ENCODE measurements at regions not wholly inside any gene's neighbourhood (a gene's known extent, or its start where the extent isn't known, plus 50 kb on each side); places are given as distances from the start of the nearest gene placed in this dataset.

DNA sequence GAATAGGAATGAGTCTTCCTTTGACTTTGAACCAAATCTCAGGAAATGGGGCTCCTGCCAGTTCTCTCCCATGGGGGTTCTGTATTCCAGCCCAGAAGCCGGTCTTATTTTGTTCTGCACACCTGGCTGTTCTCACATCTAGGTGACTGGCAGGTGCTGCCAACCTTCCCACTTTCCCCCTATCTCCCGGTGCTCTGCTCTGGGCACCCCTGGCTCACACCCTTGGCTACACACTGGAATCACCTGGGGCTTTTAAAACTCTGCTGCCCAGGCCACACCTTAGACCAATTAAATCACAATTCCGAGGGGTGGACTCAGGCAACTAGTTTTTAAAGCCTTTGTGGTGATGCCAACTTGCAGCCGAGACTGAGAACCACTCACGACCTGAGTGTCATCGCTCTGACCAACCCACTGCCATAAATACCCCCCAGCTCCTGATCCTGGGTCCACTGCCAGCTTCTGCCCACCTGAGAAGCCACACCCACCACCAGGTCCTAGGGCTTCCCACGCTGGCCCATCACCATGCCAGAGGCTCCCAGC, 69.2 kb downstream of the KCNF1 start:
- H3K4me3 ChIP-seq (ENCODE audit: insufficient read depth, low read depth, low read length), result no peak overlapping the region
- no peak for DNase-seq
- H3K36me3 ChIP-seq (replicated peaks; ENCODE audit: control insufficient read depth, insufficient read depth, low read length), result no peaks in the 10 kb centered on the region
- H3K27me3 ChIP-seq (ENCODE audit: control insufficient read depth, insufficient read depth, low read length), result no peaks in the 10 kb centered on the region

DNA sequence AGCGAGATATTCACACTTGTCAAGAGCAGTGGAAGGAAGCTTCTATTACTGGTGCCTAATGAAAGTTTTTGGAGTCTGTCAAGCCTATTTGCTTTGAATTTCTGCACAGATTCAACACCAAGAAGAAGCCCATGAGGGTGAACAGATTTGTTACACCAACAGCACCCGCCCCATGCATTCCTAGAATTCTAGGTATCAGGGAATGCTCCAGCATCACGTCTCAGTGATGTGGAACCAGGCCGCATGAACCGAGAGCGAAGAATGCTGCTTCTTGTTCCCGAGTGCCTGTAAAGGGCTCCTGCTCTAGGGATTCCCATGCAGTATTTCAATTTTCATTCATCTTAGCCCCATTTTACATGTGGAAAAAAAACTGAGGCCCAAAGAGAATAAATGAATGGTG, 69.7 kb downstream of the KCNF1 start:
- Histone ChIP-seq H3K4me3 (ENCODE audit: insufficient read depth, low read depth, low read length) (no peak overlapping the region), H3K27me3 (ENCODE audit: control insufficient read depth, insufficient read depth, low read length) (no peaks in the 10 kb centered on the region), H3K36me3 (replicated peaks; ENCODE audit: control insufficient read depth, insufficient read depth, low read length) (no peaks in the 10 kb centered on the region)
- DNase-seq, result no peak

DNA sequence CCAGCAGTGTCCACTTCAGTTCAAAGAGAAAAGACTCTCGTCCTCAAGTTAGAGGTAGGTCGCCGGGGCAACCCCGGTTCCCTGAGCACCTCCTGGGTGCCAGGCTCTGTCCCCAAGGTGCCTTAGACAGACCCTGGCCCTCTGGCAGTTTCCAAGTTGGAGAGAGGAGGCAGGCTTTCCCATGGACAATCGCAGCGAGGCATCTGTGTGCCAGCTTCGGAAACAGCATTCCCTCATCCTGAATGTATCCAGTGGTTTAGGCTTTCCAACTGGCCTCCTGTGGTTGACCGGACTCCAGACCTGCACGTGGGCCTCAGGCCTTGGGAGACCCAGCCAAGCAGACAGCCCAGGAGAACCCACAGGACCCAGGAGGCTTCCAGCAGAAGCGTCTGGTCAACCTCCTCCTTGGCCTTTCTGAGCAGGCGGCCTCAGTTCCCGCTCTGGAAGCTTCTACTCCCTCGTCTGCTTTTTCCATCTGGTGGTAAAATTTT, 70.3 kb downstream of the KCNF1 start:
- no peak for DNase-seq
- Histone ChIP-seq H3K36me3 (replicated peaks; ENCODE audit: control insufficient read depth, insufficient read depth, low read length) (no peaks in the 10 kb centered on the region), H3K27me3 (ENCODE audit: control insufficient read depth, insufficient read depth, low read length) (no peaks in the 10 kb centered on the region), H3K4me3 (ENCODE audit: insufficient read depth, low read depth, low read length) (no peak overlapping the region)

DNA sequence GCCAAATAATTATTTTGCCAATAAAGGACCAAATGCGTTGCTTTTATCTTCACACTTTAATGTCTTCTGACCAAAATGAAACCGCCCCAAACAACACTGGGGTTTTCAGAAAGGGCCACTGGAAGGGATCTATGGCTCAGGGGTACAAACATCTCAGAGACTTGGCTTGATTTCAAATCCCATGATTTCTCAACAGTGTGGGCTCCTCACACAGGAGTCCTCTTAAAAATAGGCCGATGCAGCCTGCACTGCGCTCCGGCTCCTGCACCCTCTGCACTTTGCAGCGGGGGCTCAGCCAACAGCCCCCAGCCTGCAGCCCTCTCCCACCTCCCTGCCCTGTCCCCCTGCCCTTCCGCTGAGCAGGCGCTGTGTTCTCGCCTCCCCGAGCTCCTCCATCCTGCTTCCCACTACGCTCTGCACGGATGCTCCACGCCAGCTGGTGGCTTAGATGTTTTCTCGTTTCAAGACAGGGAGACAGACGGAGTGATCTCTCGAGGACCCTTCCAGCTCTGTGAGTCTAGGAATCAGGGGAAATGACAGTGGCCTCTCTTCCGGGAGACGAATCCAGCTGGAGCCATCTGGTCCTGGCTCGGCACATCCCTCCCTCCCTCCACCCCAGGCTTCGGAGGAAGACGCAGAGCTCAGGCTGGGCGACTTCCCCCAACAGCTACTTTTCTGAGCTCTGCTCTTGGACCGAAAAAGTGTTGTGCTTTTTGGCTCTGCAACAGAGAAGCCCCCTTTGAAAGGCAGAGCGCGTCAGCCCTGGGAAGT, 71.4 kb downstream of the KCNF1 start:
- H3K4me3 ChIP-seq (ENCODE audit: insufficient read depth, low read depth, low read length), result no peak overlapping the region
- H3K27me3 ChIP-seq (ENCODE audit: control insufficient read depth, insufficient read depth, low read length), result no peaks in the 10 kb centered on the region
- DNase-seq, result no peak
- no peaks in the 10 kb centered on the region for H3K36me3 ChIP-seq (replicated peaks; ENCODE audit: control insufficient read depth, insufficient read depth, low read length)

DNA sequence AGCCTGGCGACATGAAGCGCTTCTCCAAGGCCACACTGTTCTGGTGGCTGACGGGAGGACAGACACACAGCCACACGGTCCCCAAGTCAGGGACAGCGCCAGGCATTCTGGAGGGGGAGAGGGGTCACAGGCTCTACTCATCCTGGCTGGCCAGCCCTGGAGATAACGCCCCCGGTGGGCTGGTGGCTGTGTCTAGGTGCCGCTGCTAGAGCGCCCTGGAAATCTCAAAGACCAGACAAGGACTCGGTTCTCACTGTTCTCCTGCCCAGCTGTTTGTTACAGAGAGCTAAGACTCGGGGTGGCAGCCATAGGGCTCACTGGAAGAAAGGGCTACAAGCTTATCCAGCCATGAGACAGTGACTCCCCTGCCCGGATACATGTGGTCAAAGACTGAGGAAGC, 72.0 kb downstream of the KCNF1 start:
- no peaks in the 10 kb centered on the region for H3K36me3 ChIP-seq (replicated peaks; ENCODE audit: control insufficient read depth, insufficient read depth, low read length)
- DNase-seq, result no peak
- no peak overlapping the region for H3K4me3 ChIP-seq (ENCODE audit: insufficient read depth, low read depth, low read length)
- no peaks in the 10 kb centered on the region for H3K27me3 ChIP-seq (ENCODE audit: control insufficient read depth, insufficient read depth, low read length)

DNA sequence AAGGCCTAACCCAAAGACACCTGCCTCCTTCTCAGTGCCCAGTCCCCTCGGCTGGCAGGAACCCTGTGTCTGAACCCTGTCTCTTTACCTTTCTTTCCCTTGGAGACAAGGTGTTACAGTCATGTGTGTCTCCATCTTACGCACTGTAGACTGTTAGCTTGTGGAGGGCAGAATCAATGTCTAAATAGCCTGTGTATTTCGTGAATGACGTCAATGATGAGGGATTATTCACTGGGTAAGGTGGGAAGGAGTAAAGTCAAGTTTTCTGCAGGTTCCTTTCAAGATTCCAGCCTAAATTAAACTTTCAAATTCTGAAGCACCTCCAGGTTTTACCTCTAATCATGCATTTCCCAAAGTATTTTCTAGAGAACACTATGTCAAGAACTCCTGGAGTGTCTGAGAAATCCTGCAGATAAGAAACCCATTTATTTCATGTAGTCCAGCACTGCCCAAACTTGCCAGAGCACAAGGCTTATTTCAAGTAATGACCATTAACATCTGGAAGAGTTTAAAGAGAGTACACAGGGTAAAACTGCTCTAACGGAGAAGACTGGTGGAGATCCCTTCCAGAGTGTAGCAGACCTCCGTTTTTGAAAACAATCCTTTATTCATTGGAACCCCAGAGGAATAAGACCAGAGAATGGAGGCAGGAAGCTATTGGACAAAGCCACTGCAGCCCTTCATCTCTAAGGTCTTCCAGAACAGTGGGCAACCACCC, 72.8 kb downstream of the KCNF1 start:
- no peak overlapping the region for H3K4me3 ChIP-seq (ENCODE audit: insufficient read depth, low read depth, low read length)
- no peaks in the 10 kb centered on the region for H3K27me3 ChIP-seq (ENCODE audit: control insufficient read depth, insufficient read depth, low read length)
- no peaks in the 10 kb centered on the region for H3K36me3 ChIP-seq (replicated peaks; ENCODE audit: control insufficient read depth, insufficient read depth, low read length)
- DNase-seq, result no peak

GRCh38 chr2:10985260-10985659, 73.5 kb downstream of the KCNF1 start:
- peak; percentile 70 for DNase-seq
- no peak overlapping the region for H3K4me3 ChIP-seq (ENCODE audit: insufficient read depth, low read depth, low read length)
- no peaks in the 10 kb centered on the region for H3K27me3 ChIP-seq (ENCODE audit: control insufficient read depth, insufficient read depth, low read length)
- no peaks in the 10 kb centered on the region for H3K36me3 ChIP-seq (replicated peaks; ENCODE audit: control insufficient read depth, insufficient read depth, low read length)

GRCh38 chr2:10985901-10986535, 74.3 kb downstream of the KCNF1 start:
- H3K4me3 ChIP-seq (ENCODE audit: insufficient read depth, low read depth, low read length), result no peak overlapping the region
- H3K36me3 ChIP-seq (replicated peaks; ENCODE audit: control insufficient read depth, insufficient read depth, low read length), result no peaks in the 10 kb centered on the region
- no peaks in the 10 kb centered on the region for H3K27me3 ChIP-seq (ENCODE audit: control insufficient read depth, insufficient read depth, low read length)
- no peak for DNase-seq

DNA sequence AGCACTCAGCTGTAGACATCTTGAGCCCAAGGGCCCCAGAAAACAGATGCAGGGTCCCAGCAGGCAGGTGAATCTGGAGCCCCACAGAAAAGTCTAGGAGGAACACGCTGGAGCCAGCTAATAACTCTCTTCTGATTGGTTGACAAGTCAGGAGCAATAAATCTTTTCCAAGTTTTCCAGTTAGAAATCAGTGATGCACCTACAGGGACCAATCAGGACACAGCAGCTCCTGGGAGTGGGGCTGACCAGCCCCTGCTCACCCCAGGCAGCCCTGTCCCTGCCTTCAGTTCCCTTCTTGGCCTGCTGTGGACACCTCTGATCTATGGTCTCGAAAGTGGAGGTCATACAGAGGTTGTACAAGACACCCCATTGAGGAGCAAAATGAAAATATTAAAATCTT, 75.7 kb downstream of the KCNF1 start:
- DNase-seq, result no peak
- no peaks in the 10 kb centered on the region for H3K36me3 ChIP-seq (replicated peaks; ENCODE audit: control insufficient read depth, insufficient read depth, low read length)
- H3K4me3 ChIP-seq (ENCODE audit: insufficient read depth, low read depth, low read length), result no peak overlapping the region

GRCh38 chr2:10987861-10988260, 76.1 kb downstream of the KCNF1 start:
- Histone ChIP-seq H3K36me3 (replicated peaks; ENCODE audit: control insufficient read depth, insufficient read depth, low read length) (no peaks in the 10 kb centered on the region), H3K4me3 (ENCODE audit: insufficient read depth, low read depth, low read length) (no peak overlapping the region), H3K27me3 (ENCODE audit: control insufficient read depth, insufficient read depth, low read length) (no peaks in the 10 kb centered on the region)
- no peak for DNase-seq

More for the DNA sequence above, 75.7 kb downstream of the KCNF1 start:
- H3K27me3 ChIP-seq (ENCODE audit: control insufficient read depth, insufficient read depth, low read length), result no peaks in the 10 kb centered on the region

GRCh38 chr2:10989151-10989550, 77.4 kb downstream of the KCNF1 start:
- no peak for DNase-seq
- Histone ChIP-seq H3K36me3 (replicated peaks; ENCODE audit: control insufficient read depth, insufficient read depth, low read length) (no peaks in the 10 kb centered on the region), H3K27me3 (ENCODE audit: control insufficient read depth, insufficient read depth, low read length) (no peaks in the 10 kb centered on the region), H3K4me3 (ENCODE audit: insufficient read depth, low read depth, low read length) (no peak overlapping the region)

DNA sequence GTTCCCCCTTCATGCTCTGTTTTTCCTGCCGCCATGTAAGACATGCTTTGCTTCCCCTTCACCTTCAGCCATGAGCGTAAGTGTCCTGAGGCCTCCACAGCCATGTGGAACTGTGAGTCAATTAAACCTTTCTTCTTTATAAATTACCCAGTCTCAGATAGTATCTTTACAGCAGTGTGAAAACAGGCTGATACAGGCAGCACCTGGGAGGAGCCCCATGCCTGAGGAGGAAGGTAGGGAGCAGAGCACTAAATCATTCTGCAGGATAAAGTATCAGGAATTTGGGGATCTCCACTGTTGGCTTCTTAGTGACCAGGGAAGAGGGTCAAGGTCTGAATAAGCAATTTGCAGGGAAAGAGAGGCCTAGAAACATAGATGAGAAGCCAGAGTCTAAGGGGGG, 78.0 kb downstream of the KCNF1 start:
- H3K4me3 ChIP-seq (ENCODE audit: insufficient read depth, low read depth, low read length), result no peak overlapping the region
- H3K36me3 ChIP-seq (replicated peaks; ENCODE audit: control insufficient read depth, insufficient read depth, low read length), result no peaks in the 10 kb centered on the region
- no peaks in the 10 kb centered on the region for H3K27me3 ChIP-seq (ENCODE audit: control insufficient read depth, insufficient read depth, low read length)
- DNase-seq, result no peak

- H3K27me3 ChIP-seq (ENCODE audit: control insufficient read depth, insufficient read depth, low read length), result no peaks in the 10 kb centered on the region
- no peak overlapping the region for H3K4me3 ChIP-seq (ENCODE audit: insufficient read depth, low read depth, low read length)
- no peak for DNase-seq
- H3K36me3 ChIP-seq (replicated peaks; ENCODE audit: control insufficient read depth, insufficient read depth, low read length), result no peaks in the 10 kb centered on the region
These were observed 78.9 kb downstream of the KCNF1 start for GRCh38 chr2:10990561-10991111.

GRCh38 chr2:10992023-10992791, 80.5 kb downstream of the KCNF1 start:
- DNase-seq, result no peak
- H3K36me3 ChIP-seq (replicated peaks; ENCODE audit: control insufficient read depth, insufficient read depth, low read length), result no peaks in the 10 kb centered on the region
- H3K27me3 ChIP-seq (ENCODE audit: control insufficient read depth, insufficient read depth, low read length), result no peaks in the 10 kb centered on the region
- H3K4me3 ChIP-seq (ENCODE audit: insufficient read depth, low read depth, low read length), result no peak overlapping the region
